RWPE2 (cell line): ENCODE measurements at regions not wholly inside any gene's neighbourhood (a gene's known extent, or its start where the extent isn't known, plus 50 kb on each side); places are given as distances from the start of the nearest gene placed in this dataset.

Source experiments
- ATAC-seq: fragments of 200-7000 bp; cut with Tn5 transposase; 3 replicates; pipeline ENCODE4 v1.9.1; 2021; ENCODE audit warnings: low read depth
- DNase-seq: peaks from one replicate; pipeline ENCODE4 v3.0.0-alpha.2; 2020; ENCODE audit warnings: low spot score
- H3K27ac ChIP-seq: fragments of 450-650 bp; 2 replicates; pipeline ENCODE4 v1.5.1; 2017; ENCODE audit warnings: mild to moderate bottlenecking; ENCODE audit not compliant: poor library complexity, severe bottlenecking
- H3K27me3 ChIP-seq: fragments of 250-450 bp; sonication (Bioruptor Pico); 2 replicates; pipeline ENCODE4 v1.5.1; 2021; ENCODE audit warnings: mild to moderate bottlenecking, moderate library complexity; ENCODE audit not compliant: insufficient read depth, poor library complexity, severe bottlenecking
- H3K36me3 ChIP-seq: fragments of 250-450 bp; sonication (Bioruptor Pico); 2 replicates; pipeline ENCODE4 v1.5.1; 2020; ENCODE audit warnings: low read depth, mild to moderate bottlenecking, moderate library complexity
- H3K4me1 ChIP-seq: fragments of 250-450 bp; sonication (Bioruptor Pico); 2 replicates; pipeline ENCODE4 v1.5.1; 2021; ENCODE audit warnings: mild to moderate bottlenecking, moderate library complexity; ENCODE audit not compliant: insufficient read depth, poor library complexity, severe bottlenecking
- H3K4me3 ChIP-seq: fragments of 250-450 bp; sonication (Bioruptor Pico); 2 replicates; pipeline ENCODE4 v1.5.1; 2021; ENCODE audit warnings: mild to moderate bottlenecking, moderate library complexity; ENCODE audit not compliant: severe bottlenecking
- H3K9me3 ChIP-seq: fragments of 250-450 bp; sonication (Bioruptor Pico); 2 replicates; pipeline ENCODE4 v1.5.1; 2021; ENCODE audit warnings: mild to moderate bottlenecking, moderate library complexity; ENCODE audit not compliant: severe bottlenecking
- TF ChIP-seq, protein P1 (sequence below): fragments of 450-650 bp; IDR thresholded peaks from one replicate; pipeline ENCODE4 v1.5.1; 2017; ENCODE audit warnings: mild to moderate bottlenecking, moderate library complexity; ENCODE audit not compliant: poor library complexity, severe bottlenecking

DNA sequence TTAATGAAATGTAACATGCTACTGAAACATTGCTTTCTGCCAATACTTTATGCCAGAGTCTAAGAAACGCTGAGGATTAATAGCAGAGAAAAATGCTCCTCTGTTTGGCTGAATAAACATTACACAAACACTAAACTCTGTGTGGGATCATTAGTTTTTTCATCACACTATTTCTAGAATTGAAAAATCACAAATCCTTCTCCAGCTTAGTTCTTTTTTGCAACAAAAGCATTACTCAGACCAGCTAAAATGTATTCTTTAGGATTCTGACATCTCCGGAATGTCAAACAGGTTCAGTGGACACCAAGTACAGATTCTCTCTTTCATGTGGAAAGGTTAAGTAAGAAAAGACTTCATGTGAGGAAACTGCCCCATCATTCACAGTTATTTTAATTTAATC lies 226.9 kb downstream of the SIM1 start:
- Histone ChIP-seq H3K4me1 (no peaks in the 10 kb centered on the region), H3K4me3 (no peak overlapping the region), H3K27ac (no peak overlapping the region), H3K36me3 (no peaks in the 10 kb centered on the region), H3K27me3 (no peaks in the 10 kb centered on the region), H3K9me3 (no peaks in the 10 kb centered on the region)
- TF ChIP-seq, protein P1, sequence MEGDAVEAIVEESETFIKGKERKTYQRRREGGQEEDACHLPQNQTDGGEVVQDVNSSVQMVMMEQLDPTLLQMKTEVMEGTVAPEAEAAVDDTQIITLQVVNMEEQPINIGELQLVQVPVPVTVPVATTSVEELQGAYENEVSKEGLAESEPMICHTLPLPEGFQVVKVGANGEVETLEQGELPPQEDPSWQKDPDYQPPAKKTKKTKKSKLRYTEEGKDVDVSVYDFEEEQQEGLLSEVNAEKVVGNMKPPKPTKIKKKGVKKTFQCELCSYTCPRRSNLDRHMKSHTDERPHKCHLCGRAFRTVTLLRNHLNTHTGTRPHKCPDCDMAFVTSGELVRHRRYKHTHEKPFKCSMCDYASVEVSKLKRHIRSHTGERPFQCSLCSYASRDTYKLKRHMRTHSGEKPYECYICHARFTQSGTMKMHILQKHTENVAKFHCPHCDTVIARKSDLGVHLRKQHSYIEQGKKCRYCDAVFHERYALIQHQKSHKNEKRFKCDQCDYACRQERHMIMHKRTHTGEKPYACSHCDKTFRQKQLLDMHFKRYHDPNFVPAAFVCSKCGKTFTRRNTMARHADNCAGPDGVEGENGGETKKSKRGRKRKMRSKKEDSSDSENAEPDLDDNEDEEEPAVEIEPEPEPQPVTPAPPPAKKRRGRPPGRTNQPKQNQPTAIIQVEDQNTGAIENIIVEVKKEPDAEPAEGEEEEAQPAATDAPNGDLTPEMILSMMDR: no peak
- DNase-seq (no peak), ATAC-seq (no peak)

DNA sequence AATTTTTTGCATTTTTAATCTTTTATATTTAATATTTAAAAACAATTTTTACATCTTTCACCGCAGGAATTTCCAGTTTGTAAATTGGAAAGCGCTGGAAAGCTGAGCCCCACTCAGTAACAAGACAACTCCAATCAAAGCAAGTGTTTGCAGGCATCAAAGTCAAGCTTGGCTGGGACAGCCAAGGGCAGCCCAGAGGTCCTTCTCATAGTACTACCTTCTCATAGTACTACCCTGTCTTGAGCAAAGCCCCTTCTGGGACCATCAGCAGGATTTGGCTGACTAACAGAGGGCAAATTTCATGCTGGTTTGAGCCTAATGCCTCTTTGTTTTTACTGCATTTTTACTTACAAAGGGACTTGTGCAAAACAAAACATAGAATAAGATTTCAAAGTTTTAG lies 228.3 kb downstream of the SIM1 start:
- no peak overlapping the region for H3K4me3 ChIP-seq
- TF ChIP-seq, protein P1: no peak
- no peaks in the 10 kb centered on the region for H3K4me1 ChIP-seq
- no peaks in the 10 kb centered on the region for H3K27me3 ChIP-seq
- no peak overlapping the region for H3K27ac ChIP-seq
- no peaks in the 10 kb centered on the region for H3K9me3 ChIP-seq
- no peaks in the 10 kb centered on the region for H3K36me3 ChIP-seq
- ATAC-seq (no peak), DNase-seq (no peak)

DNA sequence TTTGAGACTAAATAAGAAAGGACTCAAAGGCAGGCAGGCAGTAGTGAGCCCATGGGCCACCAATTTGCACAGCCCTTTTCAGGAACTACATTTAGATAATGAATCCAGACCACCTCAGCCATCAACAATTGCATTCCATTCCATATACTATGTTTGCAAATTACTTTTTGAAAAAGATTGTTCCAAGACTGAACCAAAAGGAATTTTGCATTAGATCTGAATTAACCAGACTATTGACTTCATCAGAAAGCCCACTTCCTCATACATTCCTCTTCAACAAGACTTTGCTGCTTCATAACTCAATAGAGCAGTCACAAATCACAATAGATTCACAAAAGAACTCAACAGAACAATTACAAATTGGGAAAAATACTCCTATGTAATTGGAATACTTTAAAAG lies 229.1 kb downstream of the SIM1 start:
- Histone ChIP-seq H3K4me1 (no peaks in the 10 kb centered on the region), H3K9me3 (no peaks in the 10 kb centered on the region), H3K27me3 (no peaks in the 10 kb centered on the region), H3K4me3 (no peak overlapping the region), H3K36me3 (no peaks in the 10 kb centered on the region), H3K27ac (no peak overlapping the region)
- TF ChIP-seq, protein P1: no peak
- DNase-seq: no peak
- no peak for ATAC-seq

DNA sequence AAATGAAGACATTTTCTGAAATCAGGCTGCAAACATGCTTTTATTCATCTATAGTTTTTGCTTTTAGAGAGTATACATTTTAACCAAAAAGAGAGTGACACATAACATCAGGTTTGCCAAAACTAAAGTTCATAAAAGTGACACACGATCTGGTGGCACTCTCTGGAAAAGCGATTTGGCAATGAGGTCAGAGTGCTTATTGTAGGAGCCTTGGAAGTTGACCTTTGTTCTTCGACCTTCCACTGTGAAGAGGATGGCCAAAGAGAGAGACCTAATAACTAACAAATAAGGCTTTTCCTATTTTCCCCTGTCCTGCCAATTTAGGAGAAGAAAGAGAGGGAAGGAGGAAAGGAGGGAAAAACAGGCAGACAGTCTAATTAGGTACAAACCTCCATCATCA lies 230.1 kb downstream of the SIM1 start:
- TF ChIP-seq, protein P1: no peak
- no peak for DNase-seq

DNA sequence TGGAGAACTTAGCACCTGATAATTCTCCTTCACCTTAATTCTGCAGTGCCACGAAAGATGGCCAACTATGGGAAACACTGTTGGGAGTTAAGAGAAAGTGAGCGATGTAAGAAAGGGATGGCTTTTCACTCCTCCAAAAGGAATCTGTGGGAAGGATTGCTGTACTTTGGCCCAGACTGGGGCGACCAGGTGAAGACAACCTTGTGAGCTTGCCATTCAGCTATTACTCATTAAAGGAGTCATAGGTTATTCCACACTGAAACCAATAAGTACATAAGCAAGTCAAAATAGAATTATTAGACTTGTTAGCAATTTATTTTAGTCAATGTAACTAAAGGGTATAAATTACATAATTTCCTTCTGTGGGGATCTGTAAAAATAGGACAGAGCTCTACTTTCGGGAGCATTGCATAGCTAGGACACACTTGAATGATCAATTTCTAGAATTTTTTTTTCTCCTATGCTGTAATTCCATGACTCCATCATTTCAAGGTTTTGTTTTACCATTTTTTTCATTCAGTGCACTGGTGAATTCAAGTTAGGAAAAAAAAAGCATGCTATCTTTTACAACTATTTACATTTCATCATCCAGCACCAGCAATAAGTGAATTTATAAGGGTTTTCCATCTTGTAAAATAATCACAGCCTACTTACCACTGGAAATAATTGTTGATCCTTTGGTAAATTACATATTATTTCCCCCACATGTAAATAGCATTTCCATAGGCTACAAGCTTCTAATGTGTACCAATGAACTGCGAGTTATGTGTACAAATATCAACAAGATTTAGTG lies 231.7 kb downstream of the SIM1 start:
- H3K36me3 ChIP-seq: no peaks in the 10 kb centered on the region
- TF ChIP-seq, protein P1: no peak

More for the DNA sequence above, 230.1 kb downstream of the SIM1 start:
- no peak overlapping the region for H3K27ac ChIP-seq
- ATAC-seq: no peak
- peaks cover 2% of the 10 kb centered on the region for H3K4me1 ChIP-seq
- no peaks in the 10 kb centered on the region for H3K36me3 ChIP-seq
- no peak overlapping the region for H3K4me3 ChIP-seq
- H3K27me3 ChIP-seq: no peaks in the 10 kb centered on the region
- no peaks in the 10 kb centered on the region for H3K9me3 ChIP-seq

More for the DNA sequence above, 231.7 kb downstream of the SIM1 start:
- no peak for ATAC-seq
- no peak for DNase-seq
- no peaks in the 10 kb centered on the region for H3K27me3 ChIP-seq
- H3K4me1 ChIP-seq: peaks cover 8% of the 10 kb centered on the region
- no peaks in the 10 kb centered on the region for H3K9me3 ChIP-seq
- no peak overlapping the region for H3K4me3 ChIP-seq
- no peak overlapping the region for H3K27ac ChIP-seq
